HepG2 (cell line): ENCODE measurements at regions not wholly inside any gene's neighbourhood (a gene's known extent, or its start where the extent isn't known, plus 50 kb on each side); places are given as distances from the start of the nearest gene placed in this dataset.

Experiments
- ATAC-seq: fragments of 200-7000 bp; cut with Tn5 transposase; 3 replicates; pipeline ENCODE4 v1.9.1; 2020; ENCODE audit warnings: mild to moderate bottlenecking, moderate library complexity
- BruUV-seq: library from RNA; stranded (reverse); fragments of 400-500 nt; replicated peaks from 2 replicates; lab custom pipeline; 2021; lab: Mats Ljungman, UMichigan
- CTCF ChIA-PET: fragments of 300-600 bp; formaldehyde crosslinking; extraction: SDS; loops from one replicate; lab custom pipeline; 2021; ENCODE audit warnings: low total read pairs, inconsistent platforms, low intra/inter-chr PET ratio; lab: Yijun Ruan, JAX
- POLR2A ChIA-PET: fragments of 350-600 bp; sonication (Branson Sonifier 250); formaldehyde crosslinking; loops from one replicate; lab custom pipeline; 2020; ENCODE audit warnings: antibody characterized with exemption, inconsistent platforms; lab: Yijun Ruan, JAX
- DNase-seq: peaks from one replicate; pipeline ENCODE4 v3.0.0-alpha.2; 2015; ENCODE audit warnings: low spot score
- FAIRE-seq: peaks from 3 replicates; lab custom pipeline; 2011; peaks lifted over from hg19 to GRCh38; lab: Jason Lieb, UNC
- H2AFZ ChIP-seq: one replicate; pipeline ENCODE4 v1.6.1; 2011; ENCODE audit warnings: low read length, inconsistent platforms
- H3K27ac ChIP-seq: fragments of 300-600 bp; 3 replicates; pipeline ENCODE4 v1.8.0; 2011; ENCODE audit warnings: mixed run types, mild to moderate bottlenecking, mixed read lengths, low read length, inconsistent platforms; ENCODE audit not compliant: insufficient read depth; ENCODE audit errors: extremely low read length
- H3K27me3 ChIP-seq, 2 experiments: fragments of 200-600 bp in 1 of 2; 2 replicates in 1 of 2; 3 replicates in 1 of 2; pipeline versions ENCODE4 v1.6.0 to v1.8.0; 2011; ENCODE audit warnings: low read length in 2 of 2, mild to moderate bottlenecking in 2 of 2, moderate library complexity in 2 of 2, inconsistent platforms in 1 of 2; ENCODE audit not compliant: insufficient read depth in 2 of 2, control insufficient read depth in 1 of 2
- H3K36me3 ChIP-seq, 2 experiments: fragments of 200-600 bp in 1 of 2; replicated peaks in 1 of 2; 2 replicates in 1 of 2; 3 replicates in 1 of 2; pipeline versions ENCODE4 v1.5.1 to v1.8.0; 2011; ENCODE audit warnings: low read length in 2 of 2, inconsistent platforms in 1 of 2; ENCODE audit not compliant: insufficient read depth in 2 of 2, control insufficient read depth in 1 of 2
- H3K4me1 ChIP-seq: 2 replicates; pipeline ENCODE4 v1.5.1; 2012; ENCODE audit warnings: low read length, inconsistent platforms; ENCODE audit not compliant: insufficient read depth
- H3K4me2 ChIP-seq: 2 replicates; pipeline ENCODE4 v1.6.0; 2011; ENCODE audit warnings: low read depth, low read length, inconsistent platforms
- H3K4me3 ChIP-seq, 3 experiments: fragments of 200-600 bp in 1 of 3; sonication (generic), shearing (Covaris generic) in 1 of 3; replicated peaks in 1 of 3; 2 replicates each; pipeline ENCODE4 v1.5.1; 2011 to 2016; ENCODE audit warnings: low read length in 3 of 3, inconsistent platforms in 2 of 3, low read depth in 2 of 3, mild to moderate bottlenecking in 2 of 3, control low read depth in 1 of 3, mixed read lengths in 1 of 3; ENCODE audit not compliant: insufficient read depth in 1 of 3
- H3K79me2 ChIP-seq: one replicate; pipeline ENCODE4 v1.6.1; 2011; ENCODE audit warnings: low read length, inconsistent platforms; ENCODE audit not compliant: insufficient read depth
- H3K9ac ChIP-seq: 2 replicates; pipeline ENCODE4 v1.6.0; 2011; ENCODE audit warnings: mild to moderate bottlenecking, low read depth, low read length, inconsistent platforms; ENCODE audit not compliant: insufficient read depth
- H3K9me3 ChIP-seq: 2 replicates; pipeline ENCODE4 v1.5.1; 2012; ENCODE audit warnings: mild to moderate bottlenecking, low read length
- H4K20me1 ChIP-seq: 2 replicates; pipeline ENCODE4 v1.6.0; 2011; ENCODE audit warnings: inconsistent platforms, mild to moderate bottlenecking, low read length, moderate library complexity; ENCODE audit not compliant: insufficient read depth
- E2F2 ChIP-seq: sonication (generic); formaldehyde crosslinking; IDR thresholded peaks from 2 replicates; pipeline ENCODE4 v1.4.0; 2020; ENCODE audit warnings: missing genetic modification reagents, borderline replicate concordance
- ELF1 ChIP-seq: sonication (generic); formaldehyde crosslinking; IDR thresholded peaks from 2 replicates; pipeline ENCODE4 v1.4.0; 2020; ENCODE audit warnings: missing genetic modification reagents
- IRF1 ChIP-seq: sonication (generic); formaldehyde crosslinking; IDR thresholded peaks from 2 replicates; pipeline ENCODE4 v1.4.0; 2020; ENCODE audit warnings: low read depth, mild to moderate bottlenecking, missing genetic modification reagents
- KMT2A ChIP-seq: sonication (generic); formaldehyde crosslinking; IDR thresholded peaks from 2 replicates; pipeline ENCODE4 v1.4.0; 2020; ENCODE audit warnings: missing genetic modification reagents
- PCBP1 ChIP-seq: fragments of 200-400 bp; formaldehyde crosslinking; IDR thresholded peaks from 2 replicates; pipeline ENCODE4 v1.6.1; 2017; ENCODE audit warnings: mild to moderate bottlenecking, low read depth, low read length, borderline replicate concordance
- RNF2 ChIP-seq: fragments of 450-650 bp; conservative IDR thresholded peaks from 2 replicates; pipeline ENCODE4 v1.6.1; 2016; ENCODE audit warnings: low read depth
- RNF219 ChIP-seq: sonication (generic); formaldehyde crosslinking; IDR thresholded peaks from 2 replicates; pipeline ENCODE4 v1.5.0; 2020; ENCODE audit warnings: mild to moderate bottlenecking, missing genetic modification reagents
- SNAPC2 ChIP-seq: sonication (generic); formaldehyde crosslinking; IDR thresholded peaks from 2 replicates; pipeline ENCODE4 v1.8.1; 2022; ENCODE audit warnings: mild to moderate bottlenecking, missing genetic modification reagents
- TFDP2 ChIP-seq: sonication (generic); formaldehyde crosslinking; IDR thresholded peaks from 2 replicates; pipeline ENCODE4 v1.4.0; 2020; ENCODE audit warnings: missing genetic modification reagents
- TOPORS ChIP-seq: sonication (generic); formaldehyde crosslinking; IDR thresholded peaks from 2 replicates; pipeline ENCODE4 v1.8.0; 2023; ENCODE audit warnings: mild to moderate bottlenecking, missing genetic modification reagents
- ZC3H13 ChIP-seq: sonication (generic); formaldehyde crosslinking; IDR thresholded peaks from 2 replicates; pipeline ENCODE4 v1.8.1; 2023; ENCODE audit warnings: mild to moderate bottlenecking, missing genetic modification reagents, moderate library complexity
- ZNF253 ChIP-seq: sonication (generic); formaldehyde crosslinking; IDR thresholded peaks from 2 replicates; pipeline ENCODE4 v1.8.0; 2022; ENCODE audit warnings: mild to moderate bottlenecking, missing genetic modification reagents, borderline replicate concordance
- ZNF746 ChIP-seq: sonication (generic); formaldehyde crosslinking; IDR thresholded peaks from 2 replicates; pipeline ENCODE4 v1.8.0; 2022; ENCODE audit warnings: mild to moderate bottlenecking, missing genetic modification reagents
- ZNF773 ChIP-seq: sonication (generic); formaldehyde crosslinking; IDR thresholded peaks from 2 replicates; pipeline ENCODE4 v1.4.0; 2020; ENCODE audit warnings: missing genetic modification reagents, borderline replicate concordance
- in situ Hi-C: cut with HindIII; loops from 2 replicates; pipeline ENCODE4 v1.10.0; 2017; ENCODE audit warnings: low pct_unique_long_range_greater_than_20kb; ENCODE audit not compliant: extremely low pct_ligation_motif_present
- intact Hi-C: fragments of 100-400 bp; cut with micrococcal nuclease; formaldehyde crosslinking; loops from one replicate; pipeline ENCODE4 v1.10.0; 2022; ENCODE audit not compliant: unreplicated experiment

- TF ChIP-seq IRF1 (CRISPR knock-in tag) (no peak), ELF1 (CRISPR knock-in tag) (no peak)
Measured at GRCh38 chr14:53564870-53565269, 391.8 kb downstream of the BMP4 start (continued).

- no TSS peak for BruUV-seq
- in situ Hi-C loops: no loop called here
- Histone ChIP-seq H4K20me1 (no peaks in the 10 kb centered on the region), H3K27ac (no peak overlapping the region), H3K9ac (no peak overlapping the region), H3K36me3 (no peaks in the 10 kb centered on the region), H3K4me3 (no peak overlapping the region), H3K4me2 (no peak overlapping the region), H3K9me3 (peaks cover 10% of the 10 kb centered on the region; the same call in 1 of the 2 replicates), H3K79me2 (no peaks in the 10 kb centered on the region), H3K4me1 (no peaks in the 10 kb centered on the region), H2AFZ (no peak overlapping the region), H3K27me3 (no peaks in the 10 kb centered on the region)
- DNase-seq (no peak), FAIRE-seq (no peak), ATAC-seq (no peak)
- CTCF ChIA-PET: no interaction called here
- TF ChIP-seq SNAPC2 (CRISPR knock-in tag): no peak
- TF ChIP-seq ZNF773 (CRISPR knock-in tag): no peak
- no peak for TF ChIP-seq RNF219 (CRISPR knock-in tag)
- no peak for TF ChIP-seq RNF2
- no peak for TF ChIP-seq E2F2
- no peak for TF ChIP-seq PCBP1
- no peak for TF ChIP-seq TOPORS (CRISPR knock-in tag)
- no peak for TF ChIP-seq ZNF253 (CRISPR knock-in tag)
- no peak for TF ChIP-seq TFDP2 (CRISPR knock-in tag)
- no peak for TF ChIP-seq KMT2A (CRISPR knock-in tag)
- no peak for TF ChIP-seq ZNF746 (CRISPR knock-in tag)
- TF ChIP-seq ZC3H13 (CRISPR knock-in tag): no peak
- intact Hi-C loops: no loop called here
- POLR2A ChIA-PET: no interaction called here
Measured at GRCh38 chr14:53563628-53564027, 393.0 kb downstream of the BMP4 start.
